Transverse colon (tissue), 4 donors: ENCODE measurements at regions not wholly inside any gene's neighbourhood (a gene's known extent, or its start where the extent isn't known, plus 50 kb on each side); places are given as distances from the start of the nearest gene placed in this dataset.
"Not testable (repeated sequence)": the region's sequence is repeated elsewhere in the genome, so short reads cannot be mapped to it uniquely, and the experiment has no call there.

Experiments
- DNase-seq: peaks from one replicate; pipeline ENCODE4 v3.0.0-alpha.2; 2019
- H3K27ac ChIP-seq, 4 donors: fragments of 200-600 bp; sonication (generic); 2 replicates each; pipeline ENCODE4 v1.5.1; 2016 to 2018; ENCODE audit warnings: inconsistent platforms in 4 of 4
- H3K27me3 ChIP-seq: fragments of 200-600 bp; sonication (generic); 2 replicates; pipeline ENCODE4 v1.5.1; 2017; ENCODE audit warnings: inconsistent platforms
- H3K36me3 ChIP-seq, 4 donors: fragments of 200-600 bp; sonication (generic); 2 replicates each; pipeline ENCODE4 v1.5.1; 2017 to 2019; ENCODE audit warnings: inconsistent platforms in 4 of 4
- H3K4me1 ChIP-seq, 4 donors: fragments of 200-600 bp; sonication (generic); 2 replicates each; pipeline ENCODE4 v1.5.1; 2017 to 2020; ENCODE audit warnings: inconsistent platforms in 4 of 4
- H3K4me3 ChIP-seq, 4 donors: fragments of 200-600 bp; sonication (generic); 1 replicate in 1 of 4; 2 replicates in 3 of 4; pipeline versions ENCODE4 v1.5.1 to v1.6.1; 2017 to 2019; ENCODE audit warnings: inconsistent platforms in 4 of 4
- H3K9me3 ChIP-seq, 2 donors: fragments of 200-600 bp; sonication (generic); 2 replicates each; pipeline ENCODE4 v1.5.1; 2017 to 2019; ENCODE audit warnings: inconsistent platforms in 2 of 2
- EP300 ChIP-seq: sonication (generic); formaldehyde crosslinking; IDR thresholded peaks from one replicate; pipeline ENCODE4 v1.6.1; 2017; ENCODE audit warnings: antibody characterized with exemption, low read depth
- POLR2A ChIP-seq: fragments of 450-650 bp; IDR thresholded peaks from one replicate; pipeline ENCODE4 v1.6.1; 2016; ENCODE audit warnings: antibody characterized with exemption, mild to moderate bottlenecking, moderate library complexity
- POLR2AphosphoS5 ChIP-seq, 3 donors: sonication (generic); formaldehyde crosslinking; IDR thresholded peaks; one replicate each; pipeline ENCODE4 v1.6.1; 2016; ENCODE audit warnings: antibody characterized with exemption in 3 of 3
- WGBS, 2 donors: methylation state at CpG; one replicate each; pipeline ENCODE4 v1.1.5; 2018; ENCODE audit warnings: low coverage in 1 of 2; 5-methylcytosine and 5-hydroxymethylcytosine counted together
- in situ Hi-C, 4 donors: fragments of 200-750 bp; cut with MboI; loops; one replicate each; pipeline versions ENCODE4 v1.15.0 to v1.15.1; 2017; ENCODE audit warnings: low sequenced_read_pairs in 3 of 4, low pct_ligation_motif_present in 1 of 4, low pct_unique_long_range_greater_than_20kb in 1 of 4
- intact Hi-C: fragments of 100-400 bp; cut with DNase I; formaldehyde crosslinking; loops from one replicate; pipeline ENCODE4 v1.15.1; 2023; ENCODE audit warnings: low total_unique reads
- TF ChIP-seq, protein P1 (sequence below), 5 experiments: fragments of 200-600 bp in 3 of 5; fragments of 450-650 bp in 2 of 5; sonication (generic) in 3 of 5; IDR thresholded peaks; 1 replicate in 2 of 5; 2 replicates in 3 of 5; pipeline ENCODE4 v1.5.1; 2016 to 2017; ENCODE audit warnings: antibody characterized with exemption in 5 of 5, inconsistent platforms in 3 of 5, mild to moderate bottlenecking in 2 of 5, moderate library complexity in 1 of 5

DNA sequence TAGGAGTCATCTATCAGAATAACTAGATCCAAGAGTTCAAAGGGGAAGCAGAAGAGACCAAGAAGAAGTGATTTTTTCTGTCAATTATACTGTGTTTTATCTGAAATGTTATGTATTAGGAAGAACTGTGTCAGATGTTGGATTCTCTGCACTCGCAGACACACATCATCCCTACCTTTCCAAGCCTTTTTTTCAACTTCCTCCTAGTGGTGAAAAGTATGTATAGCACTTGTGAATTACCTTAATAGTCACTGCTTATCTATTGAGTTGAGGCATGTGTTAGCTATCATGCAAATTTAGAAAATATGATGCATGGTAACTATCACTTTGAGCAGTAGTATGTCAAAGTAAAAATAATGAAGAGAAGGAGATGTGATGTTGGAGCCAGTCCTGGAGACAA is 1350.1 kb downstream of the KHDRBS2 start:
- H3K4me1 ChIP-seq, in situ Hi-C loops: not testable (repeated sequence)
- TF ChIP-seq, protein P1, sequence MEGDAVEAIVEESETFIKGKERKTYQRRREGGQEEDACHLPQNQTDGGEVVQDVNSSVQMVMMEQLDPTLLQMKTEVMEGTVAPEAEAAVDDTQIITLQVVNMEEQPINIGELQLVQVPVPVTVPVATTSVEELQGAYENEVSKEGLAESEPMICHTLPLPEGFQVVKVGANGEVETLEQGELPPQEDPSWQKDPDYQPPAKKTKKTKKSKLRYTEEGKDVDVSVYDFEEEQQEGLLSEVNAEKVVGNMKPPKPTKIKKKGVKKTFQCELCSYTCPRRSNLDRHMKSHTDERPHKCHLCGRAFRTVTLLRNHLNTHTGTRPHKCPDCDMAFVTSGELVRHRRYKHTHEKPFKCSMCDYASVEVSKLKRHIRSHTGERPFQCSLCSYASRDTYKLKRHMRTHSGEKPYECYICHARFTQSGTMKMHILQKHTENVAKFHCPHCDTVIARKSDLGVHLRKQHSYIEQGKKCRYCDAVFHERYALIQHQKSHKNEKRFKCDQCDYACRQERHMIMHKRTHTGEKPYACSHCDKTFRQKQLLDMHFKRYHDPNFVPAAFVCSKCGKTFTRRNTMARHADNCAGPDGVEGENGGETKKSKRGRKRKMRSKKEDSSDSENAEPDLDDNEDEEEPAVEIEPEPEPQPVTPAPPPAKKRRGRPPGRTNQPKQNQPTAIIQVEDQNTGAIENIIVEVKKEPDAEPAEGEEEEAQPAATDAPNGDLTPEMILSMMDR (IDR thresholded peaks at IDR 0.05): peak in 1 of 5 experiments; percentile 6

DNA sequence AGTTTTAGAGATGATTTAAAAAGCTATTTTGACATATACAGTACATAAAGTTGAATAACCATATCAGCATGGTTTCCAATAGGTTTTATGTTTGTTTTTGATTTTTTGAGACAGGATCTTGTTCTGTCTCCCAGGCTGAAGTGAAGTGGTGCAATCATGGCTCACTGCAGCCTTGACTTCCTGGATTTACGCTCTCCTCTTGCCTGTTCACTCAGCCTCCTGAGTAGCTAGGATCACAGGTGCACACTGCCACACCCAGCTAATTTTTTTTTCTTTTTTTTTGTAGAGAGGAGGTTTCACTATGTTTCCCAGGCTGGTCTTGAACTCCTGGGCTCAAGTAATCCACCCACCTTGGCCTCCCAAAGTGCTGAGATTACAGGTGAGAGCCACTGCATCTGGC is 1366.4 kb downstream of the KHDRBS2 start:
- H3K9me3 ChIP-seq, H3K36me3 ChIP-seq, H3K4me3 ChIP-seq, DNase-seq, H3K4me1 ChIP-seq, H3K27ac ChIP-seq, intact Hi-C loops, in situ Hi-C loops, H3K27me3 ChIP-seq: not testable (repeated sequence)
- WGBS, 2 donors: 54 to 60% methylated on average over 1 of the region's 1 CpG

More for the DNA sequence above, 1350.1 kb downstream of the KHDRBS2 start:
- DNase-seq, H3K9me3 ChIP-seq, H3K4me3 ChIP-seq, H3K36me3 ChIP-seq, intact Hi-C loops, H3K27ac ChIP-seq, H3K27me3 ChIP-seq: not testable (repeated sequence)
- 50 to 67% methylated on average over 1 of the region's 1 CpG for WGBS, 2 donors

DNA sequence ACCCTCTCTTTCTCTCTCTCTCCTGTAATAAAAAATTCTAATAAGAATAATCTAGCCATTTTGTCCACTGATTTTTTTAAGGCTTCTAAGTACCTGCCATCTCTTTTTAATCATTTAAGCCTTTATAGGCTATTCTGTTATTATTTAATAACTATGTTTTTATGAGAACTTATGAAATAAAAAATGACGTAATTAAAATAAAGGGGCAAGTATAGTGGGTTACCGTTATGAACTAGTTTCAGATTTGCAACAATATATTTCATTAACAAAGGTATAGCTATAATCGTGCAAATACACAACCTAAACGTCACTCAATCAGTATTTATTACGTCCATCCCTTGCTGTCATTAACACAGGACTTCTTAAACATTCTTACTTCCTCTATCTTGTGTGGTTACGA is 1382.2 kb downstream of the KHDRBS2 start:
- H3K27me3 ChIP-seq, H3K4me3 ChIP-seq, in situ Hi-C loops, H3K27ac ChIP-seq, H3K4me1 ChIP-seq, H3K9me3 ChIP-seq, intact Hi-C loops, DNase-seq, H3K36me3 ChIP-seq: not testable (repeated sequence)
- 73 to 77% methylated on average over 5 to 6 of the region's 6 CpGs for WGBS, 2 donors

DNA sequence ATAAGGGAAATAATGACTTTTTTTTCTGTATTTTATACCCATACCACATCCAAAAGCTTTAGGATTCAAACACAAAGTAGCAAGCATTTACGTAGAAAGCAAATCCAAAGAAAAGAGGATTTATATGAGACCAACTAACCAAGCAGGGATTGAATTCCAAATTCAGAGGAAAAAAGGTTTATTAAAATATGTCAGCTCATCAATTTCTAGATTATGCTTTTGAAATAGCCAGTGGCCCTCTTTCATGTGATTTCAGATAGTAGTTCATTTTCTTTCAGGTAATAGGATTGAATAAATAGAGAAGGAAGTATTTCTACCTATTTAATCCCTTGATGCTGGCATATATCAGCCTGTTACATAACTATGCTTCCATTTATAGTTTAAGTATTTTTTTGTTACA is 1392.7 kb downstream of the KHDRBS2 start:
- H3K27me3 ChIP-seq, H3K9me3 ChIP-seq, H3K27ac ChIP-seq, intact Hi-C loops, in situ Hi-C loops, H3K4me1 ChIP-seq, H3K36me3 ChIP-seq, H3K4me3 ChIP-seq, DNase-seq: not testable (repeated sequence)
- WGBS, 2 donors: 82 to 95% methylated on average over 1 of the region's 1 CpG

DNA sequence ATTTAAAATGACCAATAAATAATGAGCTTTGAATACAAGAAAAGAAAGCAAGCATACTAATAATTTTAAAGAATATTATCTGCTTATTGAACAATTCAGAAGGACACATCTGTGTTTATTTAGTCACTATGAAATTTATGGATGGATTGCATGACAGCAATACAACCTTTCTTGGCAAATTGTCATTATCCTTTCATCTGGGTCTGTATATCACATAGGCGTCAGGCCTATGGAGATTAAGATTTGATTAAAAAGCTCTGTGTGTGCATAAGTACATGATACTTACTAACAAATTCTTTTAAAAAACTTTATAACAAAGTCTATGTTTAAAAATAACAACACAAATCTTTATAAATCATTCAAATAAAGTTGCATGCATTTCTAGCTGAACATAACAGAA is 1394.4 kb downstream of the KHDRBS2 start:
- intact Hi-C loops: no loop called here
- Histone ChIP-seq H3K4me1 (no peaks in the 10 kb centered on the region), H3K4me3 (no peak overlapping the region), H3K9me3 (no peaks in the 10 kb centered on the region), H3K27ac (no peak overlapping the region), H3K27me3 (no peaks in the 10 kb centered on the region), H3K36me3 (no peaks in the 10 kb centered on the region)
- in situ Hi-C loops: no loop called here
- 73 to 78% methylated on average over 1 of the region's 1 CpG for WGBS, 2 donors
- TF ChIP-seq POLR2AphosphoS5 (IDR thresholded peaks at IDR 0.05) (no peak), EP300 (no peak), POLR2A (no peak)
- TF ChIP-seq, protein P1 (IDR thresholded peaks at IDR 0.05): no peak
- no peak for DNase-seq

DNA sequence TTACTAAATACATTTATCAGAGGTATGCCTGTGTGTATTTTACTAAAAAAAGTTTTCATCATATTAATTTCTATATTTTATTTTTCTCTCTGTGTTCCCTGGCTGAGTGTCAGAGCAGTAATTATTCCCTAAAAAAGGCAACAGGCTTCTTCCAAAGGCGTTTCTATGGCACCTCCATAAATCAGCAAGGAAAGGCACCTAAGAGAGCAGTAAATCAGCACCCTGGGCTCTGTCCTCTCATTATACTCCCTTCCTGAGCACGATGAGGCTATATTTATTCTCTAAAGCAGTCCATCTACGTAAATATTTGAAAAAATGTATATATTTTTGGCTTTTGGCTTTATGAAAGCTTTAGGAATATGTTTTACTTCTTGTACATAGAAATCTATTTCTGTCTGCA is 1408.6 kb downstream of the KHDRBS2 start:
- H3K4me3 ChIP-seq, DNase-seq, H3K36me3 ChIP-seq, H3K27me3 ChIP-seq, H3K9me3 ChIP-seq, in situ Hi-C loops, H3K4me1 ChIP-seq, H3K27ac ChIP-seq, intact Hi-C loops: not testable (repeated sequence)
- 24 to 37% methylated on average over 2 to 3 of the region's 3 CpGs for WGBS, 2 donors

DNA sequence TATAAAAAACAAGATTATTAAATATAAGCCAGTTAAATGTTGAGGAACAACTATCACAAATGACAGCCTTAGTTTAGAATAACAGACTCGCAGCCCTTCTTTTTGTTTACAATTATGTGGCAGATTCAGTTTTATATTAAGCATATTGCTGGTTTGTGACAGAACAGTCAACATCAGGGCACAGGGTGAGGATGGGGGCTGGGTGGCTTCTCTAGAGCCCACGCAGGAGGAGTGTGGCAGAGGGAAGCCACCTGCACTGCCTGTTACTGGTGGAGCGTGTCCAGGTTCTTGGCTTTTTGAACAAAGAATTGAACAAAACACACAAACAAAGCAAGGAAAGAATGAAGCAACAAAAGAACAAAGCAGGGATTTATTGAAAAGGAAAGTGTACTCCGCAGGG is 1415.2 kb downstream of the KHDRBS2 start:
- H3K4me1 ChIP-seq, H3K4me3 ChIP-seq, H3K36me3 ChIP-seq, H3K27ac ChIP-seq, intact Hi-C loops, in situ Hi-C loops, H3K9me3 ChIP-seq, DNase-seq, H3K27me3 ChIP-seq: not testable (repeated sequence)
- whole genome bisulfite sequencing, 2 donors: 57 to 85% methylated on average over 3 to 4 of the region's 4 CpGs
